Parathyroid adenoma (tissue), 2 donors: ENCODE measurements at regions not wholly inside any gene's neighbourhood (a gene's known extent, or its start where the extent isn't known, plus 50 kb on each side); places are given as distances from the start of the nearest gene placed in this dataset.

ENCODE experiments used
- H2AFZ ChIP-seq: fragments of 300-600 bp; sonication (generic); one replicate; pipeline ENCODE4 v1.7.0; 2017; ENCODE audit warnings: antibody characterized with exemption, mild to moderate bottlenecking
- H3K27ac ChIP-seq: fragments of 300-600 bp; sonication (generic); one replicate; pipeline ENCODE4 v1.7.0; 2017
- H3K27me3 ChIP-seq: fragments of 300-600 bp; sonication (generic); one replicate; pipeline ENCODE4 v1.7.0; 2017; ENCODE audit warnings: low read length; ENCODE audit not compliant: control insufficient read depth, insufficient read depth
- H3K36me3 ChIP-seq: fragments of 300-600 bp; sonication (generic); one replicate; pipeline ENCODE4 v1.7.0; 2017; ENCODE audit warnings: low read length; ENCODE audit not compliant: control insufficient read depth, insufficient read depth
- H3K4me1 ChIP-seq: fragments of 300-600 bp; sonication (generic); one replicate; pipeline ENCODE4 v1.7.0; 2017; ENCODE audit warnings: control low read depth
- H3K4me2 ChIP-seq: fragments of 300-600 bp; sonication (generic); one replicate; pipeline ENCODE4 v1.7.0; 2017; ENCODE audit warnings: low read length
- H3K4me3 ChIP-seq: fragments of 300-600 bp; sonication (generic); one replicate; pipeline ENCODE4 v1.7.0; 2017; ENCODE audit warnings: low read depth, low read length
- H3K79me2 ChIP-seq: fragments of 300-600 bp; sonication (generic); one replicate; pipeline ENCODE4 v1.7.0; 2017; ENCODE audit warnings: control low read depth
- H3K9ac ChIP-seq: fragments of 300-600 bp; sonication (generic); one replicate; pipeline ENCODE4 v1.7.0; 2017; ENCODE audit warnings: mild to moderate bottlenecking
- H3K9me3 ChIP-seq: fragments of 300-600 bp; sonication (generic); one replicate; pipeline ENCODE4 v1.7.0; 2017; ENCODE audit warnings: low read length; ENCODE audit not compliant: control insufficient read depth
- CTCF ChIP-seq: fragments of 300-600 bp; sonication (generic); IDR thresholded peaks from one replicate; pipeline ENCODE4 v1.7.0; 2017; ENCODE audit warnings: antibody characterized with exemption, mild to moderate bottlenecking
- donor health status: primary hyperparathyroidism.

- Histone ChIP-seq H3K79me2 (no peaks in the 10 kb centered on the region), H2AFZ (no peak overlapping the region), H3K27ac (no peak overlapping the region), H3K4me3 (no peak overlapping the region), H3K27me3 (no peaks in the 10 kb centered on the region), H3K9ac (no peak overlapping the region), H3K36me3 (no peaks in the 10 kb centered on the region), H3K4me2 (no peak overlapping the region), H3K4me1 (no peaks in the 10 kb centered on the region), H3K9me3 (no peaks in the 10 kb centered on the region)
- TF ChIP-seq CTCF: no peak
Observed at GRCh38 chr11:127226380-127226779, 225.8 kb upstream of the KIRREL3 start.

GRCh38 chr11:127225619-127226018 lies 225.0 kb upstream of the KIRREL3 start:
- no peak overlapping the region for H3K4me2 ChIP-seq
- no peak overlapping the region for H3K4me3 ChIP-seq
- H3K36me3 ChIP-seq: no peaks in the 10 kb centered on the region
- H3K9ac ChIP-seq: no peak overlapping the region
- TF ChIP-seq CTCF: no peak
- H3K79me2 ChIP-seq: no peaks in the 10 kb centered on the region
- H3K27me3 ChIP-seq: no peaks in the 10 kb centered on the region
- H2AFZ ChIP-seq: no peak overlapping the region
- H3K4me1 ChIP-seq: no peaks in the 10 kb centered on the region
- no peaks in the 10 kb centered on the region for H3K9me3 ChIP-seq
- no peak overlapping the region for H3K27ac ChIP-seq

DNA sequence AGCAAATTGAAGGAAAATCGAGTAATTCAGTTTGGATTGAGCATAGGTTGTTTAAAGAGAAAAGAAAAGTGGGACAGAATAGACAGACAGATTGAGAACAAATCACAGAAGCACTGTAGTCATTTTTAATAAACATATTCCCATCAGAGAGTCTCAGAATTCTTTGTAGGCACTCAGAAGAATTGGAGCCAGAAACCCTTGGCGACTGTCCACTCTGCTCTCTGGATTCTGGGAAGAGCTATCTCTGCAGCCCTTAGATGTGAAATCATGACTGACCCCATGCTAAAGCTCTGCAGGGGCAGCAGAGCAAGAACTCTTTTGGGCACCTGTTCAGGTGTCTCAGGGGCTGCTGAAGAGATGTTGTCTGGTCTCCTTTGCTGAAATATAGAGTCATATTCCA lies 223.7 kb upstream of the KIRREL3 start:
- Histone ChIP-seq H3K4me3 (no peak overlapping the region), H3K36me3 (no peaks in the 10 kb centered on the region), H3K27ac (no peak overlapping the region), H3K27me3 (no peaks in the 10 kb centered on the region), H3K4me1 (no peaks in the 10 kb centered on the region), H2AFZ (no peak overlapping the region), H3K9ac (no peak overlapping the region), H3K9me3 (no peaks in the 10 kb centered on the region), H3K4me2 (no peak overlapping the region), H3K79me2 (no peaks in the 10 kb centered on the region)
- TF ChIP-seq CTCF: no peak

DNA sequence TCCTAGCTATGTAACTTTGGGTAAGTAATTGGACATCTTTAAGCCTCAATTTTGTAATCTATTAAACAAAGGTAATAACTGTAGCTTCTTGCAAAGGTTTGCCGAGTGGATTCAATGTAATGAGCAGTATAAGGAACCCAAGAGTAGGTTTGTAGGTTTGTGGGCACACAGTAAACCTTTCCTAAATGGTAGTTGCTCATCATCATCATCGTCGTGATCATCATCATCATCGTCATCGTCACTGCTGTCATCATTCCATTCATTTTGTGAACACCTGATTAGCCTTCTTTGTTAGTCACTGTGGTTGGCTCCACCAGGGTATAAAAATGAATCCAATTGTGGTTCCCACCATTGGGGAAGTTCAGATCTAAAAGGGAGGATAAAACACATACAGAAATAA lies 223.1 kb upstream of the KIRREL3 start:
- Histone ChIP-seq H3K79me2 (no peaks in the 10 kb centered on the region), H3K27ac (no peak overlapping the region), H3K4me2 (no peak overlapping the region), H2AFZ (no peak overlapping the region), H3K9me3 (no peaks in the 10 kb centered on the region), H3K4me3 (no peak overlapping the region), H3K9ac (no peak overlapping the region), H3K27me3 (no peaks in the 10 kb centered on the region), H3K36me3 (no peaks in the 10 kb centered on the region), H3K4me1 (no peaks in the 10 kb centered on the region)
- TF ChIP-seq CTCF: no peak

- no peaks in the 10 kb centered on the region for H3K9me3 ChIP-seq
- H3K27ac ChIP-seq: no peak overlapping the region
- H3K4me2 ChIP-seq: no peak overlapping the region
- H3K4me3 ChIP-seq: no peak overlapping the region
- H2AFZ ChIP-seq: no peak overlapping the region
- no peaks in the 10 kb centered on the region for H3K36me3 ChIP-seq
- H3K27me3 ChIP-seq: no peaks in the 10 kb centered on the region
- H3K79me2 ChIP-seq: no peaks in the 10 kb centered on the region
- no peaks in the 10 kb centered on the region for H3K4me1 ChIP-seq
- TF ChIP-seq CTCF: no peak
- no peak overlapping the region for H3K9ac ChIP-seq
Observed at GRCh38 chr11:127223026-127223425, 222.5 kb upstream of the KIRREL3 start.
